ENCODE measurements at regions not wholly inside any gene's neighbourhood (a gene's known extent, or its start where the extent isn't known, plus 50 kb on each side); places are given as distances from the start of the nearest gene placed in this dataset.

- no peaks in the 10 kb centered on the region for H3K4me1 ChIP-seq (ENCODE audit: low read length)
- no peak overlapping the region for H3K4me2 ChIP-seq (ENCODE audit: low read length)
- no peak overlapping the region for H3K4me3 ChIP-seq (ENCODE audit: low read length)
- no peaks in the 10 kb centered on the region for H3K9me3 ChIP-seq (ENCODE audit: insufficient read depth, low read length)
- H4K20me1 ChIP-seq (ENCODE audit: insufficient read depth, low read length), result no peaks in the 10 kb centered on the region
- no peak for TF ChIP-seq CTCF (IDR thresholded peaks at IDR 0.05; ENCODE audit: low read depth, low read length)
- TF ChIP-seq EZH2phosphoT487 (IDR thresholded peaks at IDR 0.05; ENCODE audit: low read depth), result no peak
- H3K27ac ChIP-seq (ENCODE audit: low read length), result no peak overlapping the region
- no peak overlapping the region for H3K9ac ChIP-seq (ENCODE audit: low read length)
- H3K79me2 ChIP-seq (ENCODE audit: low read length), result no peaks in the 10 kb centered on the region
- H2AFZ ChIP-seq (ENCODE audit: low read depth, low read length), result no peak overlapping the region
- H3K27me3 ChIP-seq (ENCODE audit: low read depth, low read length), result no peaks in the 10 kb centered on the region
- H3K36me3 ChIP-seq (replicated peaks; ENCODE audit: low read depth, low read length), result no peaks in the 10 kb centered on the region
Measured at GRCh38 chr10:131017566-131018285, 293.8 kb downstream of the TCERG1L start.

- no peak overlapping the region for H3K4me2 ChIP-seq (ENCODE audit: low read length)
- no peaks in the 10 kb centered on the region for H3K9me3 ChIP-seq (ENCODE audit: insufficient read depth, low read length)
- H3K27ac ChIP-seq (ENCODE audit: low read length), result no peak overlapping the region
- H3K9ac ChIP-seq (ENCODE audit: low read length), result no peak overlapping the region
- no peaks in the 10 kb centered on the region for H3K79me2 ChIP-seq (ENCODE audit: low read length)
- H3K27me3 ChIP-seq (ENCODE audit: low read depth, low read length), result no peaks in the 10 kb centered on the region
- no peak overlapping the region for H3K4me3 ChIP-seq (ENCODE audit: low read length)
- TF ChIP-seq EZH2phosphoT487 (IDR thresholded peaks at IDR 0.05; ENCODE audit: low read depth) (no peak), CTCF (IDR thresholded peaks at IDR 0.05; ENCODE audit: low read depth, low read length) (no peak)
- no peaks in the 10 kb centered on the region for H4K20me1 ChIP-seq (ENCODE audit: insufficient read depth, low read length)
- H2AFZ ChIP-seq (ENCODE audit: low read depth, low read length), result no peak overlapping the region
- no peaks in the 10 kb centered on the region for H3K4me1 ChIP-seq (ENCODE audit: low read length)
- no peaks in the 10 kb centered on the region for H3K36me3 ChIP-seq (replicated peaks; ENCODE audit: low read depth, low read length)
Measured at GRCh38 chr10:131018886-131019500, 292.5 kb downstream of the TCERG1L start.

- H4K20me1 ChIP-seq (ENCODE audit: insufficient read depth, low read length), result no peaks in the 10 kb centered on the region
- no peaks in the 10 kb centered on the region for H3K27me3 ChIP-seq (ENCODE audit: low read depth, low read length)
- H3K4me1 ChIP-seq (ENCODE audit: low read length), result no peaks in the 10 kb centered on the region
- H3K4me3 ChIP-seq (ENCODE audit: low read length), result no peak overlapping the region
- H3K36me3 ChIP-seq (replicated peaks; ENCODE audit: low read depth, low read length), result no peaks in the 10 kb centered on the region
- H3K27ac ChIP-seq (ENCODE audit: low read length), result no peak overlapping the region
- no peaks in the 10 kb centered on the region for H3K79me2 ChIP-seq (ENCODE audit: low read length)
- H3K4me2 ChIP-seq (ENCODE audit: low read length), result no peak overlapping the region
- no peak overlapping the region for H3K9ac ChIP-seq (ENCODE audit: low read length)
- no peak for TF ChIP-seq CTCF (IDR thresholded peaks at IDR 0.05; ENCODE audit: low read depth, low read length)
- no peak for TF ChIP-seq EZH2phosphoT487 (IDR thresholded peaks at IDR 0.05; ENCODE audit: low read depth)
- H3K9me3 ChIP-seq (ENCODE audit: insufficient read depth, low read length), result no peaks in the 10 kb centered on the region
- H2AFZ ChIP-seq (ENCODE audit: low read depth, low read length), result no peak overlapping the region
Measured at GRCh38 chr10:131019696-131020095, 291.8 kb downstream of the TCERG1L start.

- no peak for TF ChIP-seq EZH2phosphoT487 (IDR thresholded peaks at IDR 0.05; ENCODE audit: low read depth)
- no peak for TF ChIP-seq CTCF (IDR thresholded peaks at IDR 0.05; ENCODE audit: low read depth, low read length)
- Histone ChIP-seq H3K9ac (ENCODE audit: low read length) (no peak overlapping the region), H3K79me2 (ENCODE audit: low read length) (no peaks in the 10 kb centered on the region), H3K4me2 (ENCODE audit: low read length) (no peak overlapping the region), H3K9me3 (ENCODE audit: insufficient read depth, low read length) (no peaks in the 10 kb centered on the region), H3K27ac (ENCODE audit: low read length) (no peak overlapping the region), H3K4me1 (ENCODE audit: low read length) (no peaks in the 10 kb centered on the region), H3K36me3 (replicated peaks; ENCODE audit: low read depth, low read length) (no peaks in the 10 kb centered on the region), H2AFZ (ENCODE audit: low read depth, low read length) (no peak overlapping the region), H3K27me3 (ENCODE audit: low read depth, low read length) (no peaks in the 10 kb centered on the region), H3K4me3 (ENCODE audit: low read length) (no peak overlapping the region), H4K20me1 (ENCODE audit: insufficient read depth, low read length) (no peaks in the 10 kb centered on the region)
Measured at GRCh38 chr10:131020775-131021174, 290.7 kb downstream of the TCERG1L start.

All from OCI-LY3 (cell line).